ENCODE measurements at regions not wholly inside any gene's neighbourhood (a gene's known extent, or its start where the extent isn't known, plus 50 kb on each side); places are given as distances from the start of the nearest gene placed in this dataset.
"Not testable (repeated sequence)": the region's sequence is repeated elsewhere in the genome, so short reads cannot be mapped to it uniquely, and the experiment has no call there.

GRCh38 chr11:72521664-72522063 is 87.3 kb upstream of the CLPB start:
- DNase-seq (ENCODE audit: low spot score) (no peak), ATAC-seq (no peak)
- Mint-ChIP-seq H3K27me3 (ENCODE audit: low read depth) (no peaks in the 10 kb centered on the region), H3K4me3 (no peak overlapping the region), H3K27ac (no peak overlapping the region), H3K4me1 (no peaks in the 10 kb centered on the region; the same call in 1 of the 2 replicates), H3K36me3 (no peaks in the 10 kb centered on the region), H3K9me3 (peaks cover under 1% of the 10 kb centered on the region; the same call in 1 of the 2 replicates)
- ChIA-PET POLR2A (no interaction called here), CTCF (interaction anchor here (0.7 to 3.0 kb wide), 4 partner anchors 13 to 52 kb away, joined by 3 to 11 read pairs (median 6); no protein-coding TSS in a partner anchor)
- no peak for TF ChIP-seq ESRRA (CRISPR knock-in tag; IDR thresholded peaks at IDR 0.05; ENCODE audit: borderline replicate concordance)
- no peak for TF ChIP-seq PRRX2 (CRISPR knock-in tag; IDR thresholded peaks at IDR 0.05)
- no peak for TF ChIP-seq ZNF281 (CRISPR knock-in tag; IDR thresholded peaks at IDR 0.05)
- no peak for TF ChIP-seq ZNF416 (CRISPR knock-in tag; IDR thresholded peaks at IDR 0.05)

GRCh38 chr11:72520815-72521214 is 86.5 kb upstream of the CLPB start:
- TF ChIP-seq ZNF263 (CRISPR knock-in tag; IDR thresholded peaks at IDR 0.05; ENCODE audit: low read depth) (no peak), NR3C1 (CRISPR knock-in tag; conservative IDR thresholded peaks at IDR 0.05; ENCODE audit: low read depth) (no peak), JAZF1 (CRISPR knock-in tag; IDR thresholded peaks at IDR 0.05) (no peak), ZNF416 (CRISPR knock-in tag; IDR thresholded peaks at IDR 0.05) (no peak), MXD4 (CRISPR knock-in tag; IDR thresholded peaks at IDR 0.05; ENCODE audit: borderline replicate concordance) (no peak), ZBTB43 (CRISPR knock-in tag; IDR thresholded peaks at IDR 0.05) (no peak), NFE2L1 (CRISPR knock-in tag; IDR thresholded peaks at IDR 0.05) (no peak), ETV6 (CRISPR knock-in tag; IDR thresholded peaks at IDR 0.05) (no peak), IRF2 (CRISPR knock-in tag; IDR thresholded peaks at IDR 0.05; ENCODE audit: borderline replicate concordance, low read depth) (no peak)
- Mint-ChIP-seq H3K27ac (no peak overlapping the region), H3K4me1 (no peaks in the 10 kb centered on the region; the same call in 1 of the 2 replicates), H3K4me3 (no peak overlapping the region), H3K27me3 (ENCODE audit: low read depth) (peaks cover under 1% of the 10 kb centered on the region; the same call in 1 of the 2 replicates), H3K9me3 (peaks cover 7% of the 10 kb centered on the region), H3K36me3 (no peaks in the 10 kb centered on the region)
- no peak for ATAC-seq
- POLR2A ChIA-PET, result no interaction called here
- no peak for DNase-seq (ENCODE audit: low spot score)
- CTCF ChIA-PET, result interaction anchor here (0.7 to 3.0 kb wide), 4 partner anchors 14 to 53 kb away, joined by 3 to 11 read pairs (median 6); no protein-coding TSS in a partner anchor

GRCh38 chr11:72519882-72520281 is 85.6 kb upstream of the CLPB start:
- H3K36me3 Mint-ChIP-seq; H3K27me3 Mint-ChIP-seq (ENCODE audit: low read depth); POLR2A ChIA-PET; H3K4me3 Mint-ChIP-seq; H3K4me1 Mint-ChIP-seq; ATAC-seq; H3K27ac Mint-ChIP-seq; DNase-seq (ENCODE audit: low spot score): not testable (repeated sequence)
- peaks cover 12% of the 10 kb centered on the region for H3K9me3 Mint-ChIP-seq
- CTCF ChIA-PET, result interaction anchor here (2.9 to 3.0 kb wide), 2 partner anchors 15 to 49 kb away, joined by 6 to 11 read pairs; no protein-coding TSS in a partner anchor

GRCh38 chr11:72519220-72519881 is 85.0 kb upstream of the CLPB start:
- Mint-ChIP-seq H3K27ac (no peak overlapping the region), H3K4me1 (no peaks in the 10 kb centered on the region), H3K27me3 (ENCODE audit: low read depth) (peaks cover 4% of the 10 kb centered on the region; the same call in 1 of the 2 replicates), H3K36me3 (no peaks in the 10 kb centered on the region), H3K4me3 (no peak overlapping the region), H3K9me3 (peaks cover 12% of the 10 kb centered on the region)
- POLR2A ChIA-PET, result no interaction called here
- TF ChIP-seq IRF2 (CRISPR knock-in tag; IDR thresholded peaks at IDR 0.05; ENCODE audit: borderline replicate concordance, low read depth) (no peak), GABPB1 (CRISPR knock-in tag; IDR thresholded peaks at IDR 0.05) (no peak), EMX1 (CRISPR knock-in tag; IDR thresholded peaks at IDR 0.05) (no peak), MLX (CRISPR knock-in tag; IDR thresholded peaks at IDR 0.05) (no peak), ZNF671 (CRISPR knock-in tag; IDR thresholded peaks at IDR 0.05) (no peak), SMAD4 (CRISPR knock-in tag; IDR thresholded peaks at IDR 0.05) (no peak), AR (CRISPR knock-in tag; IDR thresholded peaks at IDR 0.05) (no peak), ETV6 (CRISPR knock-in tag; IDR thresholded peaks at IDR 0.05) (no peak), NFYB (CRISPR knock-in tag; conservative IDR thresholded peaks at IDR 0.05; ENCODE audit: low read depth) (no peak), CREM (CRISPR knock-in tag; IDR thresholded peaks at IDR 0.05) (no peak), MXD4 (CRISPR knock-in tag; IDR thresholded peaks at IDR 0.05; ENCODE audit: borderline replicate concordance) (no peak)
- no peak for DNase-seq (ENCODE audit: low spot score)
- ATAC-seq, result no peak
- CTCF ChIA-PET, result interaction anchor here (3.0 kb wide), 1 partner anchor 15 kb away, joined by 6 read pairs; no protein-coding TSS in a partner anchor

Data from WTC11 (cell line).